ENCODE measurements at regions not wholly inside any gene's neighbourhood (a gene's known extent, or its start where the extent isn't known, plus 50 kb on each side); places are given as distances from the start of the nearest gene placed in this dataset.

GRCh38 chrX:143800150-143800549, 79.6 kb upstream of the SPANXN2 start:
- DNase-seq: no peak

- peak in 1 of 2 donors; percentile 0 for DNase-seq
Observed at GRCh38 chrX:143788265-143788664, 67.7 kb upstream of the SPANXN2 start.

- DNase-seq: no peak
Observed at GRCh38 chrX:143787341-143787740, 66.8 kb upstream of the SPANXN2 start.

- DNase-seq: no peak
Observed at GRCh38 chrX:143781103-143781502, 60.6 kb upstream of the SPANXN2 start.
